Activated CD4-positive, alpha-beta T cell treated with anti-CD3 and anti-CD28 coated beads, Interleukin-2, Interleukin-4, amounts not matched to agents 100 ng/mL and 50 ng/mL, durations not matched to agents 16 hours and 8 hours (primary cell): ENCODE measurements at regions not wholly inside any gene's neighbourhood (a gene's known extent, or its start where the extent isn't known, plus 50 kb on each side); places are given as distances from the start of the nearest gene placed in this dataset.
"Not testable (repeated sequence)": the region's sequence is repeated elsewhere in the genome, so short reads cannot be mapped to it uniquely, and the experiment has no call there.

Experiments
- DNase-seq: peaks from one replicate; pipeline ENCODE4 v3.0.0-alpha.2; 2020; ENCODE audit warnings: low spot score

DNA sequence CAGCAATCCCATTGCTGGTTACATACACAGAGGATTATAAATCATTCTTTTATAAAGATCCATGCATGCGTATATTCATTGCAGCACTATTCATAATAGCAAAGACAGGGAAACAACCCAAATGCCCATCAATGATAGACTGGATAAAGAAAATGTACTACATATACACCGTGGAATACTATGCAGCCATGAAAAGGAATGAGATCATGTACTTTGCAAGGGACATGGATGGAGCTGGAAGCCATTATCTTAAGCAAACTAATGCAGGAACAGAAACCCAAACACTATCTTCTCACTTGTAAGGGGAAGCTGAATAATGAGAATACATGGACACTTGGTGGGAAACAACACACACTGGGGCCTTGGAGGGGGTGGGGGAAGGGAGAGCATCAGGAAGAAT is 529.7 kb downstream of the TBC1D32 start:
- no peak for DNase-seq

- no peak for DNase-seq
Measured at GRCh38 chr6:120786682-120787081, 547.6 kb downstream of the TBC1D32 start.

DNA sequence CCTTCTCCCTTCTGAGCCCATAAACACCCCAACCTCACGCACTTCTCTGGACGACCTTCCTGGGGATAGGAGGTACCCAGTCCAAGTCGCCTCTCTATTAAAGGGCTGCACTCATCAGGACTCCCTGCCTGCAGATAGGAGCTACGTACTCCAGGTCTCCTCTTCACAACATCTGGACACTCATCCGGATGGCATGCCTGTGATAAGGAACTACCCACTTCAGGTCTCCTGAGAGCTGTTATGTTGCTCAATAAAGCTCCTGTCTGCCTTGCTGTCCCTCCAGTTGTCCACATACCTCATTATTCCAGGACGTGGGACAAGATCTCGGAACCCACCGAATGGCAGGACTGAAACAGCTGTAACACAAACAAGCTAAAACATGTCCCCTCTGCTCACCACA is 548.0 kb downstream of the TBC1D32 start:
- no peak for DNase-seq

DNA sequence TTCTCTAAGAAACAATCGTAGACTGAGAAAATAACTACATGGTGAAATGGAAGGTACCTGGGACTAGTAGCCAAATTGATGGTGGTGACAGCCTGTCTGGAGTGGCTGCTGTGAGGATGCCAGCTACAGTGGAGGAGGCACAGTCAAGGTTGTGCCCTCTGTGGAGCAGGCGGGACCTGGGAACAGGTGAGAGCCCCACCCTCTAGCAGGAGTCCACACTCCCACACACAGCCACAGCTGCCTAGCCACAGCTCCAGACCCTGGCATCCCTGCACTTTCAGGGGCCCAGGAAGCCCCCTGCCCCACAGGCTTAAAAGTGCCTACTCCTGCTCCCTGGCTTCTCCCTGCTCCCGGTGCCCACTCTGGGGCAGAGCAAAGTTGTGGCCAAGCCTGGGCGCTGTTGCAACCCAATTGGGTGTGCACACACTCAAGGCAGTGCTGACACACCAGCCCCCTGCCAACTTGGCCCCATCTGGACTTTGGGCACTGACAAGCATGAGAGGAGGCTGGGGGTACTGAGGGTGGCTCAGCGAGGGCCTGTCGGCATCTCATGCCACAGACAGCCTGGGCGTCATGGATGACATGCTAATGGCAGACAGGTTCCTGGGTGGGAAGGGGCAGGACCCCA is 548.7 kb downstream of the TBC1D32 start:
- no peak for DNase-seq

DNA sequence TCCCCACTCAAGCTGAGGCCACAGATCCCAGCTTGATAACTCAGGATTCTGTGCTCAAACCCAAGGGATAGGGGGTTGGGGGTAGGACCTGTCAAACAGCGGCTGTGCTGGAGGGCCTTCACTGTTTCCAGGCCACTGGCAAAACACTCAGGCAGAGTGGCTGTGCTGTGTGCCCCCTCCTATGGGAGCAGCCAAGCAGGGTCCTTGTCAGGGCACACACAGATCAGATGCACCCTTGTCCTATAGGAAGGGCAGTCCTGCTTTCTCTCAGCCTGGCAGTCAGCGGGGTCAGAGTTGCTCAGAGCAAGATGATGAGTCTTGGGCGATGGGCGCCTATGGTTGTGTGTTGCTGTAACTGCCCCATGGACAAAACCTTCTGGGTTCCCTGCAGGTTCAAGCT is 554.8 kb downstream of the TBC1D32 start:
- no peak for DNase-seq

DNA sequence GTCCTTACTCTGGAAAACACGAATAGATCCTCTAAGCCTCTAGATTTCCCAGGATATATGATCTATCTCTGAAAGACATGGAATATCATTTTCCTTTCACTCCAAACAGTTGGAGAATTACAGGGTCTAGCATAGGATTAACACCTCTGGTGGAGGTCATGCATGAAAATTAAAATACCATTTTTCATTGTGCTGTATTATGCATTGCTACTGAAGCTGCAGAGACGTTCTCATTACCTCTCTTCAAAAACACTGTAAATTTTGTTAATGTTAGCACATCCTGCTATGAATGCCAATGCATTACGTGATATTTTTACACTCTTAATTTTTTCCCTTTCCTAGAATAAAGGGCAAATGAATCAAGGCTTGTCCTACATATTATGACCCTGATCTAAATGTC is 558.6 kb downstream of the TBC1D32 start:
- no peak for DNase-seq

DNA sequence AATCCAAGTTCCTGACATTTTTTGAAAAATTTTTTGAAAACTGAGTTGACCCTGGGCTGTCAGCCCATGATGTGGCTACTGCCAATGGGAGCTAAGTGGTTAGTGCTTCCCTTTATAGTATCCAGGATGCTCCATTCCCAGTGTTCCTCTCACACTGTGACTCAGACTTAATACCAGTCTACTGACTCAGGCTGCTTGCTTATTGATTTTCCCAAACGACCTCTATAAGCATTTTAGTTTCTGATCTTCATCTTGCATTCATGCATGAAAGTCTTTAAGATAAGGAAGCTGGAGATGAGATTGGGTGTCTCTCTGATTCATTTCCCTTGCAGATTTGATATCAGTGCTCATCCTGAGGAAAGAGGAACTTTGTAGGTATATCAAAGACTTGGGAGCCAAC is 560.0 kb downstream of the TBC1D32 start:
- no peak for DNase-seq

DNA sequence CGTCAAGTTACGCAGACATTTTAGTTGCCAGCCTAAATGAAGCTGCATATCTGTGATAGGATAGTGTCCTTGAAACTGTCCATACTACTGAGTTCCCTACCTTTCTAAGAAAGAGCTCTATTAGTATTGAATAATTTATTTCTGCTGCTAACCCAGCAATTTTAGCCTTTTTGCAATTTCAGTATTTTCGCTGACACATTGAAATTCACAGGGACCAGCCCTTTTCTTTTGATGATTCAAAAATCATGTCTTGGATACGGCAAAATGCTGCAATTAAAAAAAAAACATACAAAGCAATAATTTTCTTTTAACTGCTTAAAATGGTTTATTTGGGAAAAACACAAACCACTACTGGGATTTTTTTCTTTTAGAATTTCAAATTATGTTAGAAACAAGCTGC is 563.3 kb downstream of the TBC1D32 start:
- no peak for DNase-seq

GRCh38 chr6:120764312-120764711 is 570.0 kb downstream of the TBC1D32 start:
- no peak for DNase-seq

DNA sequence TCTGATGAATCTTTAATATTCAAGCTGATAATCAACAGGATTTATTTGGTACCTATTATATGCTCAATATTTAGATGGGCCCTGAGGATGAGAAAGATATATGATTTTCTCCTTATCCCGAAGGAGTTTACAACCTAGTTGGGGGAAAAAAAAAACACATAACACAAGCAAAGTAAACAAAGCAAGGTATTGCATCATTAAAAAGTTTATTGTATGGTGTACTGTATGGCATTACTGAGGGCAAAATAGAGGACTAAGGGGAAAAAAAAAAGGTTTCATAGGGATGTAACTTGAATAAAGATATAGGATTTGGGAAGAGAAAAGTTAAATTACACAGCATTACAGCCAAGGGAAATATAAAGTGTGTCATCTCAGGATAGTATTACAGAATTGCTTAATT is 574.7 kb downstream of the TBC1D32 start:
- no peak for DNase-seq

DNA sequence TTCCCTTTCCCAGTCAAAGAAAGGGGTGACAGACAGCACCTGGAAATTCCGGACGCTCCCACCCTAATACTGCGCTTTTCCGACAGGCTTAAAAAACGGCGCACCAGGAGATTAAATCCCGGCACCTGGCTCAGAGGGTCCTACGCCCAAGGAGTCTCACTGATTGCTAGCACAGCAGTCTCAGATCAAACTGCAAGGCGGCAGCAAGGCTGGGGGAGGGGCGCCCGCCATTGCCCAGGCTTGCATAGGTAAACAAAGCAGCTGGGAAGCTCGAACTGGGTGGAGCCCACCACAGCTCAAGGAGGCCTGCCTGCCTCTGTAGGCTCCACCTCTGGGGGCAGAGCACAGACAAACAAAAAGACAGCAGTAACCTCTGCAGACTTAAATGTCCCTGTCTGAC is 585.7 kb downstream of the TBC1D32 start:
- DNase-seq, result not testable (repeated sequence)

DNA sequence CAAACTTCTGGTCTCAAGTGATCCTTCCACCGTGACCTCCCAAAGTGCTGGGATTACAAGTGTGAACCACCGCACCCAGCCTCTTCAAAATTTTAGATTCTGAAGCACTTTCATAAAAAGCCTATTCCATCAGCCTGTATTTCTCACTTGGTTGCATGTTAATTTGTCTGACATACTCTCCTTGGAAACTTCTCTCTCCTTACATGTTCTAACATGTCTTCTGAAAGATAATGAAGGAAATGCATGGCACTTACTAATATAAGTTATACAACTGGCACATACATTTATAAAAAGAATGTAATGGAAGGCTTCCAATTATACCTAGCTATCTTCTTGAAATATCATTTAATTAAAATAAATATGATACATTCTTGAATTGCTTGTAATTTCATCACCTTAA is 597.5 kb downstream of the TBC1D32 start:
- DNase-seq, result no peak

DNA sequence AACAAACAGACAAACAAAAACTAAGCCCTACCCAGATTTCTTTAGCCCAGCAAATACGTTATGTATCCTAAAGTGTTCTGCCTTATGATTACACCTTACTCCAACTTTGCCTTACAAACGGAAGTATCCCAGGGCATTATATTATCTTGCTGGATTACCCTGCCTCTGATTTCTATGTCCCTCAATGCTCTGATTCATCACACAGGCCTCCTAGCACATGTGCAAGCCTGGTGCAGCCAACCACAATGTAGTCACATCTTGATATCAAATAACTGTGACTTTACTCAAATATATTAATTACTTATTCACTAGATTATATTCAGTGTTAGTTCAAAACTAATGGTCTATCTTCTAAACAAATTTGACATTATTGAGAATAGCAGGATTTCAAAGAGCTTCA is 598.6 kb downstream of the TBC1D32 start:
- DNase-seq, result no peak

- DNase-seq, result no peak
Measured at GRCh38 chr6:120711255-120711654, 623.0 kb downstream of the TBC1D32 start.

DNA sequence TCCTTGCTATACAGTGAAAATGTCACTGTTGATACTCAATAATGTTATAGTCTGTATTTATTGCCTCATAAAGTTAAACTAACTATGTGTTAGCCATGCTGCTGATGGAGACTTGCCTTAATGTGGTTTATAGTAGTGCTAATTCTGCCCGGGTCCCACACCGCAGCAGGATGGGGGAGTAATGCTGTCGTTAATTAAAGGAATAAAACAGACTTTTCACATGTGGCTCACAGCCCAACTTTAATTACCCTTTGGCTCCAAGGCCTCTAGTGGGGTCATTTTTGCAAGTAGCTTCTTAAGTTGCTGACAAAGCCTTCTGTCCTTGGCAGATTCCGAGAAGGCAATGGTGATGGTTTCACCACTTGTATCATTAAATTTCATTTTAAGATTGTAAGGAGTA is 634.3 kb downstream of the TBC1D32 start:
- DNase-seq, result no peak

DNA sequence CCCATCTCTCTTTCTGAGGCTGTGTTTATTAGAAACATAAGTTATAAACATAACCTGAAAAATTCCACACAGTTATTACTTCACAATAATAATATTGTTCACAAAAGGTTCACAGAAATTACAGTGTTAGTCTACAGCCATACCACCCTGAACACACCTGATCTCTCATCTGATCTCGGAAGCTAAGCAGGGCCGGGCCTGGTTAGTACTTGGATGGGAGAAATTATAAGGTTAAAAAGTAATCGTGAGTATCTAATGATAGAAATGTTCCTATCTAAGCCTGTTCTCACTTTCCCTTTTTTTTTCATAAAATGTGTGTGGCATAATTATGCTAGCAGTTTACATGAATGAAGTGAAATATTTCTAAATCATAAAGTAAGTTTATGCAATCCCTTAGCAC is 647.8 kb downstream of the TBC1D32 start:
- DNase-seq, result no peak

DNA sequence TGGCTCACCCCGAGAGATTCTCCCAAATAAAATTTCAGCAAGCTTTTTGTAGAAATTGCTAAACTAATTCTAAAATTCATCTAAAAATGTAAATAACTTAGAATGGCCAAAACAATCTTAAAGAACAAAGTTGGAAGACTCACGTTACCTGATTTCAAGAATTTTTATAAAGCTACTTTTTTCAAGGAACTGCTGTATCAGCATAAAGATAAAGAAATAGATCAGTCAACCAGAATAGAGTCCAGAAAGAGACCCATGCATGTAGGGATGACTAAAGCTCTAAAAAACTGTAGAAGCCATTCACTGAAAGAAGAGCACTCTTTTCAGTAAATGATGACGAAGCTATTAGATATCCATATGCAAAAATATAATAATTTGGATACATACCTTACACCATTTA is 652.1 kb downstream of the TBC1D32 start:
- DNase-seq, result no peak

DNA sequence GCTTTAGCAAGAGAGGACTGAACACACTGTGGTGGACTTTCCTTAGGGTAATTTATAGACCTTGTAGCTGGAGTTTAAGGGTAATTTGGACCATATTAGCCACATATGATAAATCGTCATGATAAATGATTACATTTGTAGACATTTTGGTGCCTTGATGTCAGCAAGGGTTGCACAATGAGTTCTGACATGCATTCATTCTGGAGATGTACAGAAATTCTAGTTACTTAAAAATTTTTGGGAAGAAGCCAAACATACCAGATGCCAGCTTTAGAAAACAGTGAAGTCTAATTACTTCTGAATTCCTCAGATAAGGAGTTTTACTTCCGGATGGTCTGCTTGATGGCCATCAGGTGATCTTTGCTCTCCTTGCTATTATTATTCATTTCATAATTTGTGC is 653.1 kb downstream of the TBC1D32 start:
- DNase-seq, result no peak

DNA sequence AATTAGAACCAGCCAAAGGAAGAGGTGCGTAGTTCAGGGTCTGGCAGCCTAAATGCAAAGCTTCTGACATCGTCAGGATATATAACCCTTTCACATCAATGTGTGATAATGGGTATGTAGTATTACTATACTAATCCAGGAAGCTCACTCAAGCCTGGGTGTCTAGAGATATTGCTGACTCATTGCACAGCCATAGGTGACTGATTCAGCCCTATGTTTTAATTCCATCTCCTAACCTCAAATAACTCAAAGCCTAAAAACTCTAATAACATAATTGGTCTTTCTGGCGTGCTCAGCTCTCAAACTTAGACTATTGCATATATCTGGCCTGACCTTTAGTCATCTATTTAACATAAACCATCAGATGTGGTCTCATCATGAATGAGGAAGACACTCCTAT is 658.4 kb downstream of the TBC1D32 start:
- DNase-seq, result no peak

- no peak for DNase-seq
Measured at GRCh38 chr6:120671519-120671918, 662.8 kb downstream of the TBC1D32 start.

- DNase-seq, result no peak
Measured at GRCh38 chr6:120652506-120652905, 681.8 kb downstream of the TBC1D32 start.

DNA sequence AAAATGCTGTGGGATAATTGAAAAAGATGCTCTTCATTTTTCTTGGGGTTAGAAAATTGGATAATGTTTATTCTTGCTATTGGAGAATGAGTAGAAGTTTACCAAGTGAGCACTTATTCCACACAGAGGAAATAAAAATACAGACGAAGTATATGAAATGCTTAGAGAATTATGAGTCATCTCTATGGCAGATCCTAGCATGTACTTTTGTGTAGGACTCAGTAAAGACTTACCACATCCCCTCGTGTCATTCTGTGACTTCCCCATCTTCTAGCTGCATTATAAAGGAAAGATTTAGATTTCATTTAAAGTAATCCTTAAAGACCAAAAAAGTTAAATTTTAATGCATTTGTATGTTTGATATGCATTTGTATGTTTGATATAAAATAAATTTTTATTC is 685.6 kb downstream of the TBC1D32 start:
- no peak for DNase-seq

DNA sequence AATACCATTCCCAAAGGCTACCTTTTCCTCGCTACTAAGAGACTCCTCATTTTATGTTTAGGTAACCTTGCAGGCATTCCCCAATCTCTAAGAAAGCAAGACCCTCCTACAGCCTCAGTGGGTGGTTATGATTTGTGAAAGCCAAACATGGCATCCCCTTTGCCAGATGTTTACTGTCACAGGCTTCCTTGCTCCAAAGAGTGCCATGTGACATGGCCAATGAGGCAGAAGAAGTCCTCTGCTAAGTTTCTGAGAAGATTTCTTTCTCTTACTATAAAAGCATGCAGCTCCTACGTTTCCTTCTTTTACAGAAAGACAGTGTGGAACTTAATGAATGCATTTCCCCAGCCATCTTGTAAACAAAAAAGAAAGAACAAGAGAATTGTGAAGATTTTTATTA is 688.2 kb downstream of the TBC1D32 start:
- DNase-seq, result no peak

- no peak for DNase-seq
Measured at GRCh38 chr6:120632975-120633374, 701.3 kb downstream of the TBC1D32 start.

- no peak for DNase-seq
Measured at GRCh38 chr6:120627612-120628011, 706.7 kb downstream of the TBC1D32 start.
